Lower leg skin (tissue), 3 donors: ENCODE measurements at regions not wholly inside any gene's neighbourhood (a gene's known extent, or its start where the extent isn't known, plus 50 kb on each side); places are given as distances from the start of the nearest gene placed in this dataset.
"Not testable (repeated sequence)": the region's sequence is repeated elsewhere in the genome, so short reads cannot be mapped to it uniquely, and the experiment has no call there.

ENCODE experiments used
- POLR2A ChIP-seq, 2 donors: fragments of 450-650 bp; IDR thresholded peaks; one replicate each; pipeline ENCODE4 v1.6.1; 2016 to 2017; ENCODE audit warnings: antibody characterized with exemption in 2 of 2, mild to moderate bottlenecking in 1 of 2, moderate library complexity in 1 of 2
- TF ChIP-seq, protein P1 (sequence below), 3 donors: fragments of 450-650 bp; IDR thresholded peaks; one replicate each; pipeline ENCODE4 v1.5.1; 2016; ENCODE audit warnings: antibody characterized with exemption in 3 of 3, mild to moderate bottlenecking in 3 of 3, moderate library complexity in 2 of 3

DNA sequence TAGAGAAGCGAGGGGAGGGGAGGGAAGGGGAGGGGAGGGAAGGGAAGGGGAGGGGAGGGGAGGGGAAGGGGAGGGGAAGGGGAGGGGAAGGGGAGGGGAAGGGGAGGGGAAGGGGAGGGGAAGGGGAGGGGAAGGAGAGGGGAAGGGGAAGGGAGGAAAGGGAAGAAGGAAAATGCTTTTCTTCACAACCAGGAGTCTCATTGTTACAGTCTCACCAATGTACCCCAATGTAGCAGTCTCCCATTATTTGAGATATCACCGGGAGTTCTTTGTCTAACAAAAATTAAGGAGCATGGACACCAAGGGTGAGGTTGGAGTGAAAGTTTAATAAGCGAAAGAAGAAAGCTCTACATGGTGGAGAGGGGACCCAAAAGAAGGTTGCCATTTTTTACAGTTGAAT is 1148.0 kb upstream of the ACVR2A start:
- TF ChIP-seq, protein P1, sequence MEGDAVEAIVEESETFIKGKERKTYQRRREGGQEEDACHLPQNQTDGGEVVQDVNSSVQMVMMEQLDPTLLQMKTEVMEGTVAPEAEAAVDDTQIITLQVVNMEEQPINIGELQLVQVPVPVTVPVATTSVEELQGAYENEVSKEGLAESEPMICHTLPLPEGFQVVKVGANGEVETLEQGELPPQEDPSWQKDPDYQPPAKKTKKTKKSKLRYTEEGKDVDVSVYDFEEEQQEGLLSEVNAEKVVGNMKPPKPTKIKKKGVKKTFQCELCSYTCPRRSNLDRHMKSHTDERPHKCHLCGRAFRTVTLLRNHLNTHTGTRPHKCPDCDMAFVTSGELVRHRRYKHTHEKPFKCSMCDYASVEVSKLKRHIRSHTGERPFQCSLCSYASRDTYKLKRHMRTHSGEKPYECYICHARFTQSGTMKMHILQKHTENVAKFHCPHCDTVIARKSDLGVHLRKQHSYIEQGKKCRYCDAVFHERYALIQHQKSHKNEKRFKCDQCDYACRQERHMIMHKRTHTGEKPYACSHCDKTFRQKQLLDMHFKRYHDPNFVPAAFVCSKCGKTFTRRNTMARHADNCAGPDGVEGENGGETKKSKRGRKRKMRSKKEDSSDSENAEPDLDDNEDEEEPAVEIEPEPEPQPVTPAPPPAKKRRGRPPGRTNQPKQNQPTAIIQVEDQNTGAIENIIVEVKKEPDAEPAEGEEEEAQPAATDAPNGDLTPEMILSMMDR (IDR thresholded peaks at IDR 0.05) = not testable (repeated sequence)
- TF ChIP-seq POLR2A (IDR thresholded peaks at IDR 0.05) = not testable (repeated sequence)
